Activated CD4-positive, alpha-beta T cell treated with anti-CD3 and anti-CD28 coated beads, Interleukin-2, Interleukin-4, amounts not matched to agents 100 ng/mL and 50 ng/mL, durations not matched to agents 16 hours and 8 hours (primary cell): ENCODE measurements at regions not wholly inside any gene's neighbourhood (a gene's known extent, or its start where the extent isn't known, plus 50 kb on each side); places are given as distances from the start of the nearest gene placed in this dataset.
"Not testable (repeated sequence)": the region's sequence is repeated elsewhere in the genome, so short reads cannot be mapped to it uniquely, and the experiment has no call there.

Source experiments
- DNase-seq: peaks from one replicate; pipeline ENCODE4 v3.0.0-alpha.2; 2020; ENCODE audit warnings: low spot score

DNA sequence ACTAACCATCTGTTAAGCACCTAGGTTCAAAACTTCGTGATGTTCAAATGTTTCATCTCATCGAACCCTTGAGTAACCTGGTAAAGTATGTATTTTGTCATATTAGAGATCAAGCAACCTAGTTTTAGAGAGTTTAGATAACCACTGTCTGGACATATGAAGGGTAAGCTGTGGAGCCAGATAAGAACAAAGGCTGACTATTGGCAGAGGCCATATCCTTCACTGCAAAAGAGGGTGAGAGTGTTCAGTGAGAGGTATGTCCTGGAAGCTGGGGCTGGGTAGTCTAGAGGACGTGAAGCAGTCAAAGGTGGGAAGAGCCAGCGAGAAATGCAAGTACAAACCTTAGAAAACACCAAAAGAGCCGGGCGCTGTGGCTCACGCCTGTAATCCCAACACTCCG, 573.1 kb upstream of the KLF4 start:
- DNase-seq: no peak

DNA sequence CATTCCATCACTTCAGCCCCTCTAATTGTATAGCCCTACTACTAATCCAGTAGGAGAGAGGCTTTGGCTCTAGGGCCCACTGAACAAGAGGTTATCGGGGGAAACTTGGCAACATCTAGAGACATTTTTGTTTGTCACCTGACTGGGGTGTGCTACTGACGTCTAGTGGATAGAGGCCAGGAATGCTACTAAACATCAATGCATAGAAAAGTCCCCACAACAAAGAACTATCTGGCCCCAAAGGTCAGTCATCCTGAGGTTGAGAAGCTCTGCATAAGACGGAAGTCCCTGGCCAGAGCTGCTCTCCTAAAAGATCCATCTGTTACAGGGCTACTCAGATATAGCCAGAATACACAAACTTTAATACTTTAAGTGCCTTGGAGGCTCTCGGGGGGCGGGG, 570.6 kb upstream of the KLF4 start:
- no peak for DNase-seq

DNA sequence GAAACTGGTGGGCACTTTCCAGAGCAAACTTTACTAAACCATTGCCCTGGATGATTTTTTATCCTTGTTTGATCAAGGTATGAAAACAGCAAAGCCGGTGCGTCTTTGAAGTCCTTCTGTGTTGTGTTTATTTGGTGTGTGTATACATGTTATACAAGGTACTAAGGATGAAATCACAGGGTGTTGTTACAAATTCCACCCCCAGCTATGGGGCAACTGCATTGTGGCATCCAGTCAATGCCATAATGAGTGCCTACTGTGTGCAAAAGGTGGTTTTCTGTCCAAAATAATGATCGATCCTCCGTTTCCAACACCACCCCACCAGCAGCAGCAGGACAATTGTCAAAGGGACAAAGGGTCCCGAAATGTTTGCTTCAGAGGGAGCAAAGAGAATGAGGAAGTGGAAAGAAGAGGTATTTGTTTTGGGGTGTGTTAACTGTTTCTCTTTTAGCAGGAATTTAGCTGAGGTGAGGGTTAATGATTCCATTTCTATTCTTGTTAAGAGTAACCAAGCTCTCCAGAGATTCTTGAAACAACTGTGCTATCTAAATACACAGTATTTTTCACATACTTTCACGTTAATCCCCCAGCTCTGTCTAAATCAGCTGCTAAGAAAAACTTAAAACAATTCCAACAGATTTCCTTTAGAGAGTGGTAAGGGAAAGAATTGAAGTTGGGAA, 568.7 kb upstream of the KLF4 start:
- no peak for DNase-seq

DNA sequence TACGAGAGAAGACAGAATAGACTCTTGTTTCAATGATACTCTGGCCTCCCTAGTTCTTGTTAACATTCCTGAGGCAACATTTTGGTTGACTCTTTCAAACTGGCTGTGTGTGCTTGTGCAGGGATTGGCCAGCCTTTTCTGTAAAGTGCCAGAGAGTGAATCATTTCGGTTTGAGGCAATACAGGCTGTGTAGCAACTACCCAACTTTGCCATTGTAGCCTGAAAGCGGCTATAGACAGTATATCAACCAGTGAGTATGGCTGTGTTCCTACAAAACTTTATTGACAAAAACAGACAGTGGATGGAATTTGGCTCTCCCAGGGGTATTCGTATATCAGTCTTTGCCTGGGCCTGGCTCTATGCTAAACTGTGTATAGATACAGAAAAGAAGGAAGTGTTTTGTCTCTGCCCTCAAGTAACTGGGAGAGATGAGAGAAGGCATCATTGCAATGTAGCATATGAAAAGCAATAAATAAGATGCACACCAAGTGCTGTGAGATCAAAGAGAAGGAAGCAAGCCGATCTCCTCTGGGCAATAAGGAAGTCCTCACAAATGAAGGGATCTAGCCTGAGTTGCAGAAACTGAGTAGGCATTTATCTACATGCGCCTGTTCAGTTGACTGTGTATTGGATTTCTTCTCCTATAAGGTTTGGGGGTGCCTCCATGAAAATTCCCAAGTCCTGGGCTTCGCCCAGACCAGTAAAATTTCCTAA, 568.0 kb upstream of the KLF4 start:
- DNase-seq: no peak

DNA sequence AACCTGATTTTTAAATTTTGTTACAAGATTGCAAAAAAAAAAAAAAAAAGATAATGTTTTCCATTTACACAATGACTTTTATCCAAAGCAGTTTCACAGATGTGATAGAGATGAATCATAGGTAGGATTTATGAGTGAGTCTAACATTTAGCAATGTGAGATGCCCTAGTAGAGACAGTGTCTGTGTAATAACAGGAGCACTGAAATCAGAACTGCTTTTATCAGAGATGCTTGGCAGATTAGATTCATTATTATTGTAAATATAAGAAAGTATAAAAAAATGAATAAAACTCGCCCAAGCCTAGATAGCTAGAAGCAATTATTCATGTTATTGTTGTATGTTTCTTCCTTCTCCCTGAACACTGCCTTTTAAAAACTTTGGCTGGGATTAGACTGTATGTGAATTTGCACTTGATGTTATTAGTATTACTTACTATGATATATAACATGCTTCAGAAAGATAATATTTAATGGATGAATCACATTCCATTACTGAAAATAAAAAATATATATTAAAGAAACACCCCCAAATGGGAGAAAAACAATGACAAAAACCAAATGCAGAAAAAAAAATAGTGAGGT, 567.3 kb upstream of the KLF4 start:
- no peak for DNase-seq

DNA sequence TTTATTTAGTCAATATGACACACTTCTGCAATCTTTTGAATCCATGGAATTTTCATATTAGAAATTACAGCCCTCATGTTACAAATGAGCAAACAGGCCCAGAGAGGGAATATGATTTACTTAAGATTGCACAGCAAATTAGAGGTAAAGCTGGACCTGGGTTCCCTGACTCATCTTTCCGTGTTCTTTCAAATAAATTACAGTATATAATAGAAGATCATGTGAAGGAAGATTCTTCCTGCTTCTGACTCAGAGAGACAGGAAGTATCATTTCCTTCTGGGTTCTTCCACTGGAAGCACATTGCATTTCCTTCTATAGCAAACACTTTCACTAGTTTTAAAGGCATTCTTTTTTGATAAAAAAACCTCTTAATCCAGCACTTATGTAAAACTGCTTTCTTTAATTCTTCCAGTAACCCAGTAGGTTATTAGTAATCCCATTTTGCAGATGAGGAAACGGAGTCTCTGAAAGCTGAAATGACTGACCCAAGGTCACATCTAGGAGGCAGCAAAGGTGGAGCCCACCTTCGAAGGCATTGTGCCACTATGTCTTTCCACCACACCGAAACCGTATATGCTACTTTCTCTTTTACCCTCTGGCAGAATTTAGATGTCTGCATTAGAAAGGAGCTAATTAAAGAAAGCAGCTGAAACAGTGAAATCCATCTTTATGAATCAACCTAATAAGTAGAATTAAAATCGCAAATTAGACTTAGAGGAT, 566.7 kb upstream of the KLF4 start:
- no peak for DNase-seq

DNA sequence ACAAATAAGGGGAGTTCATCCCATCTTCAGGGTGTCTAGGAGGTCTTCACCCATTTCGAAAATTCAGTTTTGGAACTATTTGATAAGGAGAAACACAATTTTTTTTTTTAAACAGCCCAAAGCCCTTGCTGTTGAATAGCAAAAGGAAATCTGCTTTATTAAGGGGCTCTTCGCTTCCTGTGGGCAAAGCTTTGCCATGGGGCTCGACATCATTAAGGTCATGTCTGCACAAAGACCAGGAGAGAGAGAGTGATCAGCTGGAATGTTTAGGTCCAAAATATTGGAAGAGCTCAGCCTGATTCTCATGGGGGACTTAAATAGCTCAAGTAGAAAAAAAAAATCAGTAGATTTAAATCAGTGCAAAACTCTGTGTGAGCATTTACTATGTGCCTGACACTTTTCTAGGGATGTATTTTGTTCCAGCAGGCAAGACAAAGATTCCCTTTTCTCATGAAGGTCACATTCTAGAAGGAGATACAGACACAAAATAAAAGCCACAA, 564.6 kb upstream of the KLF4 start:
- no peak for DNase-seq

DNA sequence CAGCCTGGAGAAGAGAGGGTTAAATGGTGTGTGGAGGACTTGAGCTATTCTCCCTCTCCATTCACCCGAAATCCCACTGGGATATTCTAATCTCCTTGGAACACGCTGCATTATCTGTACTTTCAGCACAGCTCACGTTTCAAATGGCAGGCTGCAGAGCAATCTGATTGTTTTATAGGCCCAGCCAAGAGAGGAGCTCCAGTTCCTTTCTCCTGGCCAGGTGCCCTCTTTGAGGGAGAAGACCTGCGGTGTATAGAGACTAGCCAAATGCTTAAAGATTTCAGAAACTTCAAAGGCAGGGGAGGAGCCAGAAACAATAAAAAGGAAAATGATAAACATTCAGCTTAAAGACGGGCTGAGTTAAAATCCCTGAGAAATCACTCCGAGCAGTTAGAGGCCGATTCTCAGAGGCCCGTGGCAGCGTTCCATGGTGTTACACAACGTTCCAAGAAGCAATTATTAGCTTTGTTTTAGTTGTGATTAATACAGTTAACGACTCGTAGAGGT, 564.0 kb upstream of the KLF4 start:
- DNase-seq: no peak

DNA sequence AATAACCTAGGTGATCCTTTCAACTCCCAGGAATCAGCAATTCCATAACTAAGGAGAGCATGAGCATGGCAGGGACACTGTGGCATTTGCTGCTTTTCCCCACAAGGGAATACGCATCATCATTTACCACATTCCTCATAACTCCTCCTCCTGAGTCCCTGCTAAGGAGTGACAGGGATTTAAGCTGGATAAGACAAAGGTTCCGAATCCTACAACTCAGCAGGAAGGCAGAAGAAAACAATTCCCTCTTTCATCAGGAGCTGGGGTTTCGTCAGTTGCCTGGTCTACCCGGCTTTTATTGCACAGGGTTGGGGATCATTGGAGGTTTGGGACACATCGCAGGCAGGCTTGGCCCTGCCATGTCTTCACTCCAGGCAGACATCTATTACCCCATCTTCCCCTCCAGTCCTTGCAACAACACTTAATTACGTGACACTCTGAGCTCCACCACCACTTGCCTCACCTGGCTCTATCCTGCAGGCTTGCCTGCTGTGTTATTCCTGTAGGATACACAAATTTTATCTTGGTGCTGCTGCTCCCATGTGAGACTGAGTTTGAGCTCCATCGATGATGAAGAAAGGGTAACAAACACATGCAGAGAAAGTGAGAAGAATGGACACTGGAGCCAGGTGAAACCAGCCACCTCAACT, 563.0 kb upstream of the KLF4 start:
- no peak for DNase-seq

DNA sequence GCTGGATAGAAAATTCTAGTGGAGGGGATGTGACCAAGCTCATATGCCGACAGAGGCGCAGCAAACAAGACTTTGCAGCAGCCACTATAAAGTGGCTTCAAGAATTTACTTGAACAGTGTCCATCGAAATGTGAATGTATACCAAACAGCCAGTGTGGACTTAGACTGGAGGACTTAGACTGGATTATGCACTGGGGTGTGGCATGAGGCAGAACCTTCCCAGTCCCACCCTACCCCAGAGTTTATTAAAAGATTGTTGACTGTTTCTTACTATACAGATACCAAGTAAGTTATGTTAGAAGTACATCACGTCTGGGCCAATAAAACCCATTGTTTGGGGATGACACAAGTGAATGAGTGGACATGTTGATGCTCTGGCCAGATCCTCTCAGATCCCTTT, 561.3 kb upstream of the KLF4 start:
- no peak for DNase-seq

DNA sequence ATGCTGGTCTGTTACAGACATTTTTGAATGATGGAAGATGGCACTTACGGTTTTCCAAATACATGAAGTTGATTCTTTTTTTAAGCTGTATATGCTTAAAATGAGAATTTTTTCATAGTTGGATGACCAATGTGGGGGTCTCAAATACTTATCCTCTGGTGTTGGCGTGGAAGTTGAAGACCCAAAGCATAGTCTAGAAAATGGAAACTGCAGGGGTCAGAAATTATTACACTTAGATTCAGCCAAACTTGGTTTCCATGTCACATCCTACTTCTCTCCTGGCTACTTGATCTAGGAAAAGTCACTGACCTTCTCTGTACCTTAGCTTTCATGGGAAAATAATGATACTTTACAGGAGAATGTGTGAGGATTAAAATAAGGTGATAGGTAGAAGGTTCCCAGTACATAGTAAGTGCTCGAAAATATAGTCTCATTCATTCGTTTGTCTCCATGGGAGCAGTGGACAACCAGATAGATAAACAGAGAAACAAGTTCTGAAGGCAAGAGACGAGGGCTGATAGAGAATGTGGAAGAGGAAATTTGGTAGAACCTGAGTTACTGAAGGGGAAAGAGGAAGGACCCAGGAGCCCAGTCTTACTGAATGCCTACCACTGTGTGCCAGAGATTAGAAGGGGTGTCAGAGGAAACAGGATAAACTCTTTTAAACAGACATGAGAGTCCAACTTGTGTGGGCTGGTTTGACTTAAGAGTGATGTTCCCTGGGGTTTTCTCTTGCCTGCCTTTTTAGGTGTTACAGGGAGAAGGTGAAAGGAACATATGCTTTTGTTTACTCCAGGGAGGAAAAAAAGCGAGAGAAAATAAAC, 560.3 kb upstream of the KLF4 start:
- no peak for DNase-seq

DNA sequence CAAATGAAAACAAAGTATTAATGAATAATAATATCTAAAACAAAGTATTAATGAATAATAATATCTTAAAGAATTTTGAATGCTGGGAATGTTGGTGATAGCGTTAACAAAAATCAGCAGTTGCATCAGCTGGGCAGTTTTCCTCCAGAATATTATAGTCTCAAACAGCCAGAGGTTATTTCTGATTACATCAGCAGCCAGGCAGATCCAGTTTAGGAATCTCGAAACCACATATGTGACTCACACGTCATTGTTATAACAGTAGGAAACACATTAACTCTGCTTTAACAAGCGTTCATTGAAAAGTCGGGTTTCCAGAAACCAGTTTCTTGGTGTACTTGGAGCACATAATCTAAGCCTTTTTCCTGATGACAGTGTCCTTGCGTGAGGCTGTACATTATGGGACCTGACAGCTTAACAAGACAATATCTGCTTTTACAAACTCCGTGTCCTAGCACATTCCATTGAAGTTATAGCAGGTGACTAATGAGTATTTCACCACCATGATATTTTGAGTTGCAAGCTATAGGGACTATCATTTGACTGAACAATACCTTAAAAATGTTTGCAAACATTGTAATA, 559.5 kb upstream of the KLF4 start:
- DNase-seq: no peak

DNA sequence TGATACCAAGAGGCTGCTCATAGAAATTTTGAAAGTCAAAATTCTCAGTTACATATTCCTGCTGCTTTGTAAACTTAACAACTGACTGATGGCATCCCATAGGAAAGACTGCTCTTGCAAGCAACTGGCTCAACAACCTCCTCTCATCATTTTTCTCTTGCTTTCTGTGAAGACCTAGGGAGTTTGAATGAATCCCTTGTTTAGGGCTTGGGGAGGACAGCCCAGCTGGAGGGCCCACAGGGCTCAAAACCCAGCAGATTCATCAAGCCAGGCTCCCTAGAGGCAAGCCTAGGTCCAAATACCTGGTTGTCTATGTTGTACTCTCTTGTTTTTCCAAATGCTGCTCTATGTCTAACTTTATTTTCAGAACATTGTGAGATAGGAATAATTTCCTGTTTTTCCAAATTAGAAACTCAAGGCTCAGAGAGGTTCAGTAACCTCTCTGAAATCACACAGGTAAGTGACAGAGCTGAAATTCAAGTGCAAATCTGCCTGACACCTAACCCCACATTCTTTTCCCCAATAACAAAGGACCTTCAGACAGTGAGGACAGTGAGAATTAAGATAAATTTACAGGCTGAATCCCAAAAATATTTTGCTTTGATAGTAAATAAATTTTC, 558.9 kb upstream of the KLF4 start:
- DNase-seq: no peak

DNA sequence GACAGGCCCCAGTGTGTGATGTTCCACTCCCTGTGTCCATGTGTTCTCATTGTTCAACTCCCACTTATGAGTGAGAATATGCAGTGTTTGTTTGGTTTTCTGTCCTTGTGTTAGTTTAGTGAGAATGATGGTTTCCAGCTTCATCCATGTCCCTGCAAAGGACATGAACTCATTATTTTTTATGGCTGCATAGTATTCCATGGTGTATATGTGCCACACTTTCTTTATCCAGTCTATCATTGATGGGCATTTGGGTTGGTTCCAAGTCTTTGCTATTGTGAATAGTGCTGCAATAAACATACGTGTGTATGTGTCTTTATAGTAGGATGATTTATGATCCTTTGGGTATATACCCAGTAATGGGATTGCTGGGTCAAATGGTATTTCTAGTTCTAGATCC, 558.2 kb upstream of the KLF4 start:
- not testable (repeated sequence) for DNase-seq

DNA sequence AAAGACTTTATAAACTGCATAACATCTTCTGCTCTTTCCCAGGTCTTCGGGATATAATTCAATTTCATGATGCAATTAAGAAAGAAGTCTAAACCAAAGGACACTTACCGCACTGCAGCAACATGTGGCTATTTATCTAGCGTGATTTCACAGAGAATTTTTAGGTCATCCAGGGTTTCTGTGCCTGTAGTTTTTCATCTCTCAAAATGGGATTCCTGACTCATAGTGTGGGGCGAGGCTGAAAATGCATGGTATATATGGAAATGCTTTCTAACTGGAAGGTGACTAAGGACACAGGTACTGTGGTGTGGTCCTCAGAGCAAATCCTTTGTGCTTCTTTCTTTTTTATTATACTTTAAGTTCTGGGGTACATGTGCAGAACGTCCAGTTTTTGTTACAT, 557.7 kb upstream of the KLF4 start:
- DNase-seq: no peak

DNA sequence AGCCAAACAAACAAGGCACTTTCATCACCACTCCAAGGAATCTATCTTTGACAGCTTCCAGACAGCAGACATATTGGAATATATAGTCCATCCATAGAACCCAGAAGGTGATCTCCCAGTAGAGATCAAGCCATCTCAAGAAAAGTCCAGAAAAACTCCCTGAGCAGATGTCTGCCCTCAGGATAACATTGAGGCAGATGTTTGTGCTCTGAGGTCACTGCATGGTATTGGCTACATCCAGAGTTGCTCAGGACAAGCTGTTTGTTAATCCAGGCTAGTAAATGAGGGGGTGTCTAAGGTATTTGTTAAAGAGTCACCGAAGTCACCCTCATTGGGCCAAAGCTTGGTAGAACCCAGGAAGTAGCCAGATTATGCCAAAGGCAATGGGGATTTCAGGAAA, 556.3 kb upstream of the KLF4 start:
- no peak for DNase-seq

DNA sequence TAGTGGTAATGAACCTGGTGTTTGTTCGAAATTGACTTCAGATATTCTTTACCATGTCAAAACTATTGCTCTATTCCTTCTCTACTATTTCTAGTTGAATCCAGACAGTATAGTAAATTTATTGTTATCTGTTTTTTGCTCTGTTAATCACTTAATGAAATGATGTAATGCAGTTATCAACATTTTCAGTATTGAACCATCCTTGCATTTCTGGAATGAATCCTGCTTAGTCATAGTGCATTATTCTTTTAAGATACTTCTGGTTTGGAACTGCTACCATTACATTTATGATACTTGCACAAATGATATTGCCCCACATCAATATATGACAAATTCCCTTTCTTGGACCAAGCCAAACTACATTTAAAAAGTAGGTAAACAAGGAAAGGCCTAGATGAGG, 554.0 kb upstream of the KLF4 start:
- DNase-seq: no peak

DNA sequence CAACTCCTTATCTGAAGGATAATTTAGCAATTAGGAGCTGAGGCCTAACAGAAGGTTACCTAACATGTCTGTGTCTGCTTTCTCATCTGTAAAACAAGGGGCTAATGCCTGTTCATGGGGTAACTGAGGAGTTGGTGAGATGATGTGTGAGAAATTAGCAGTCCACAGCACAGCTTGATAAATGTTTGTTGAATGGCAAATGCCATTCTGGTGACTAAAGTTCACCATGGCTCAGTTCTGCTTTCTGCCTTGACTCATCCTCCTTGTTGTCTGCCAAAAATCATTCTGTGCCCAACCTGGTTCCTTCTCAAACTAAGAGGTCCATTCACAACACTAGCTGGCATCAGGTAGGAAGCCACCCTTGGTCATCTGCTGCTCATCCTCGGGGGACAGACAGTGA, 552.0 kb upstream of the KLF4 start:
- no peak for DNase-seq

DNA sequence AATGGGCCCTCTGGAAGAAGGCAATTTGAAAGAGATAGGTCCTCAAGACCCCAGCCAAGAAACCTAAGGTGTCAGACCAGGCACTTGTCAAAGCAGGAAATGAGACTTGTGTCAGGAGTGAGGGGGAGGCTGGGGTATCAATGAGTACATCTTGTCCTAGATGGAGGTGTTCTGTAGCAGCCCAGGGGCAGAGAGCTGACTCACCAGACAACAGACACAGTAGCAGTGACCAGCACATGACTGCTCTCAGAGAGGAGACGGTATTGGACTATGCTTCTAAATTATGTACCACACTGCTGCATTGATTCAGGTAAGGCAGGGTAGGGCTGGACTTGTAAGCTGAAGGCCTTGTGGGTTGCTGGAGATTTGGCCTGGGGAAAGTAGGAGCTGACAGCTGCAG, 551.2 kb upstream of the KLF4 start:
- no peak for DNase-seq

DNA sequence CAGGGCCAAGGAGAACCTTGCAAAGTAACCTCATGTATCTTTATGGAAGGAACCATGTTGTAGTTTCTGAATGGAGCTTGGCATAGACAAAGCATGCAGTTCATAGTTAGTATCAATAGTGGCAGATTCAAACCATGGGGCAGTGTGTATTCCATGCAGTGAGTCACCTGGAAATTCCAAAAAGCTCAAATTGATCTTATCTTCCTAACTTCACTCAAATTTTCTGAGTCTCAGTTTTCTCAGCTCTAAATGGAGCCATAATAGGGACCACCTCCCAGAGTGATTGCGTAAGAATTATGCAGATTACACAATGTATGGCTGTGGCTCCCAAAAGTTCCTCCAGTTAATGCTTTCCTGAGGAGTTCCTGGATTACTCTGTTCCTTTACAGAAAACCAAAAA, 549.9 kb upstream of the KLF4 start:
- DNase-seq: no peak
